Non-pigmented ciliary epithelial cell (primary cell): ENCODE measurements at regions not wholly inside any gene's neighbourhood (a gene's known extent, or its start where the extent isn't known, plus 50 kb on each side); places are given as distances from the start of the nearest gene placed in this dataset.

Experiments
- DNase-seq: peaks from one replicate; pipeline ENCODE4 v3.0.0-alpha.2; 2010; ENCODE audit warnings: low read depth

DNA sequence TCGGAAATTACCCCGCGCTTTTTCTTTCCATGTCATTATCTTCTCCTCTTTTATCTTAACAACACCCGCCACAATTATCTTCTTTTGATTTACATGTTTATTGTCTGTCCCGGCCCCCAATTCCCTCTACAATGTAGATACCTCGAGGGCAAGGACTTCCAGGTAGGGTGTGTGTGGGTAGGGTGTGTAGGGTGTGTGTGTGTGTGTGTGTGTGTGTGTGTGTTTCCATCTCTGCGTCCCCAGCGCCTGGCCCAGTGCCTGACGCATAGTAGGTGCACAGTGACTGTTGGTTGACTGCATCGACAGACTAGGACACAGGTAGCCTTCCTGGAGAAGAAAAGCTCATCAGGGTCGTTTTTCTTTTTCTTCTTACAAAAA, 103.1 kb downstream of the UCHL1 start:
- no peak for DNase-seq

DNA sequence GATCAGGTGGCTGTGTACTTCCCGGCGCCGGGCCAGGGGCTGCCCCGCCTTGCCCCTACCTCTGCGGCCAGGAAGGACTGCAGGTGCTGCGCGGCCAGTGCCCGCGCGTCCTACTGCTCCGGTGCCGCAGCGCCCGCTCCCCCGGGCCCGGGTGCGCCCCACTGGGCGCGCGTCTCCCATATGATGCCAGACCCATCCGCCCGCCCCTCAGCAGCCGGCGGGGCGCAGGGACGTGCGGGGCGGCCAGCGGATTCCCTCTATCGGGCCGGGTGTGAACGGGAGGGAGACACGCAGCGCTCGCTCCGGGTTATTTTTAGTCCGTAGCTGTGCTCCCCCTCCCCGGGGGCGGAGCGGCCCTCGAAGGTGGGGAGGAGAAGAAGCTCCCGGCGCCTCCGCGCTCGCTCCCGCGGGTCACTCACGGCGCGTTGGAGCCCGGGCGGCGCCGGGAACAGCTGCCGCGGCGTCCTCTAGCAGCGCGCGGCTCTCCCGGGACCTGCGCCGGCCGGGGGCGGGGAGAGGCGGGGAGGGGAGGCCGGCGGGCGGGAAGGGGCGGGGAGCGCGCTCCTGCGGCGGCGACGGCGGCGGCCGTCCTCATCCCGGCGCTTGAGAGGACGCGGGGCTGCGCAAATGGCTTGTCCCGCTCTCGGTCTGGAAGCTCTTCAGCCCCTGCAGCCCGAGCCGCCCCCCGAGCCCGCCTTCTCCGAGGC, 103.6 kb downstream of the UCHL1 start:
- DNase-seq: no peak

DNA sequence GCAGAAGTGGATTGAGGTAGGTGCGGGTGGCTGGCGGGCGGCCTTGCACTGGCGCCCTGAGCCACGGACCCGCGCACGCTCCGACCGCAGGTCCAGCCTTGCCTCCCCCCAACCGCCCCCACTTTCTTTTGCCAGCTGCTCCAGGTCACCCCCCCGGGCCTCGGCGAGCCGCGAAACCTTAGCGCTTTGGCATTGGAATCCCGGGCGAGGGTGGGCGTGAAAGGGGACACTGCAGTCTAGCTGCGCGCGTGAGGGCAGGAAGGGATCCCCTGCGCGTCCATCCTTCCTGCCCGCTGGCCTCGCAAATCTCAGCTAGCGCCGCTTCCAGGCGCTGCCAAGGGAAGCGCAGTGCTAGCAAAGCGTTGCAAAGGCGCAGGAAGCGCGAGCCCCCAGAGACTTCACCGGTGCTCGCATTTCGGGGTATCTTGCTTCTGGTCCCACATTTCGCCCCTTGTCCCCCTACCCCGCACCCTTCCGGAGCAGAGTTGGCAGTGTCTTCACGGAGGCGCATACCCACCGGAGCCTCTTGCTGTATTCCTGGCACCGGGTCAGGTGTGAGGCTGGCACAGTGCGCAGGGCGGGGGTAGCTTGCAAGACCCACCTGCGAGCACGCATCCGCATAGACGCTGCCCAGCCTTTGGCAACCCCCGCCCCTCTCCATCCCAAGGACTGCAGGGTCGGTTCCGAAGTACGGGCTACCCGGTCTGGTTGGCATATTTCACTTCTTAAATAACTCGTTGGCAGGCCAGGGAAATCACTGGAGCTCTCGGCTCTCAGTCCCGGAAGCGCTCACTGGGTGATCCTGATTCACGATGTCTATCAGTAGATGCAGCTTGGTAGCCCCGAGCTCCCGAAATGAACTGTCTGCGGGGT, 104.4 kb downstream of the UCHL1 start:
- DNase-seq: no peak

DNA sequence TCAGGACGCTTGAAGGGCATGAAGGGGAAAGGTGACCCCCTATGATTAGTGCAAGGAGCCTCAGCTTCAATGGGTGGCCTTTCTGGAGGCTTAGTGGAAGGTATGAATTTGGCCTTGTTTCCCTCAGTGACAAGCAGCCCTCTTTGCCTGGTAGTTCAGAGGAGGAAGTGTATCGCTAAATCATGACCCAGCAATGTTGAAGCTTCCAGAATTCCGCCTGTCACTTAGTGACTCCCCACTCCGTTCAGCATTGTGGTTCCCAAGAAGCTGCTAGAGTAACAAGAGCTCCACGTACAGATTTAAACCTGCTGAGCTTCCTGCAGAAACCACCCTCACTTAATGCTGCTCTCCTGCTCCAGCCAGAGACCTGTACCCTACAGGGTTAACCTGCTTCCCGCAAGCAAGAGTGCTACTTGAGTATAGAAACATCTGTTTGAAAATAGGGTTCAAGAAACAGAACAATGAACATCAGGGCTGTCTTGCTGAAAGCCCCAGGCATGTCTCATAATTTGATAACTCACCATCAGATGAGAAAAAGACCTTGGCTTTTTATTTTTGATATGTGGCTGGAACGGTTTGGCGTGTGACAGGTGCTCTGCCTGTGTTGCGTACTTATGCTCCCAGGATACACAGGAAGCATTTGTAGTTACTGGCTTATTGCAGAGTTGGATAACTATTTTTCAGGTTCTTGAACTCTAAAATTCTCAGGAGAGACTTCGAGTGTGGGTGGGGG, 105.2 kb downstream of the UCHL1 start:
- DNase-seq: no peak

DNA sequence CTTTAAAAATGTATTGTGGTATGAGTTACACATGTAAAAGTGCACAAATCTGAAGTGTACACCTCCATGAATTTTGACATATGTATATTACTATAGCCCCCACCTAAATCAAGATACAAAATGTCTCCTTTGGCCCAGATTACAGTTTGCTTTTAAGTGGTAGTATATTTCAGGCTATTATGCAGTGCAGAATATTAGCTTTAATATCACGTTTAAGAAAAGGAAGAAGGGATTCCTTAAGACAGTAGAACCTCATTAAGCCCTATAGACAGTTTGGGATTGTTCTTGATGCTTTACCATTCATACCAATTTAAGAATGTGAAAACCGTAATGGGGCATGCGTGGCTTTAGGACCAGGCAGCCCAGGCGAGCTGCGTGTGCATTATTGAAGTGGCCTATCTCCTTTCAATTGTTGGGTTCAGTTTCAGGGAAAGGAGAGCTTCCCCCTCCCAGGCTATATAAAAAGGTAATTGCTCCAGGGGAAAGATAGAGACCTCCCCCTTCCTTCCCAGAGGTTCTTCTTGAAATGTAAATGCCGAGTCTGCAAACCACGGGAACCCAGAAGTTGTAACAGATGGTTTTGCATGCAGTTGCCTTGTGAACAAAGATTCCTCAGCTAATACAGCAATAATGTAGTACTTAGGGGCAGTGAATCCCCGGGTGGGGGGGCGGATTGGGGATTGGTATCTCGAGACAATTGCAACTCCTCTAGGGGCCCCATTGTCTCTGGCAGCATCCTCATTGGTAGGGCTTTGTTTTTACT, 106.1 kb downstream of the UCHL1 start:
- no peak for DNase-seq

DNA sequence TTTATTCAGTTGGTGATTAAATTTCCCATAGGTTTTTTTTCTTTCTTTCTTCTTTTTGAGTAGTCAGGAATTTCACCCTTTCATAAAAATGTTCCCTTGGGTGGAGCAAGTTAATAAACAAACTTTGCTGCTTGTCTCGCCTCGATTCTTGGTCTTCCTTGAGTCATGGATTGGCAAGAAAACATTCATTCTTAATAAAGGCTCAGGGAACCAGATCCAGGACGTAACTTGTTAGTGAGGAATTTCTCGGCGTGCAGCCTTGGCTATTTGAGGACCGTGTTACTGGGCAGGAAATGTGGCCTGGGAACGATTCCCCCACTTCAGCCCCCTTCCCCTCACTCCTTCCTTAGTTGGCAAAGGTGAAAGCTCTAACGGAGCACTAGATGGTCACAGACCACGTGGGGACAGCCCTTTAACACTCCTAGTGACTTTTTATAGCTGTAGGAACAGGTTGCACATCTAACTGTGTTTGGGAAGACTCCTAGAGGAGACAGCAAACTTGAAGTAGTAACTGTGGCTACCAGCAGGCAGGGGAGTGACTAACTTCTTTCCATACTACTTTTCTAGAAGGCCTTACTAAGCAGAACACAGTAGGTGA, 106.8 kb downstream of the UCHL1 start:
- DNase-seq: no peak

DNA sequence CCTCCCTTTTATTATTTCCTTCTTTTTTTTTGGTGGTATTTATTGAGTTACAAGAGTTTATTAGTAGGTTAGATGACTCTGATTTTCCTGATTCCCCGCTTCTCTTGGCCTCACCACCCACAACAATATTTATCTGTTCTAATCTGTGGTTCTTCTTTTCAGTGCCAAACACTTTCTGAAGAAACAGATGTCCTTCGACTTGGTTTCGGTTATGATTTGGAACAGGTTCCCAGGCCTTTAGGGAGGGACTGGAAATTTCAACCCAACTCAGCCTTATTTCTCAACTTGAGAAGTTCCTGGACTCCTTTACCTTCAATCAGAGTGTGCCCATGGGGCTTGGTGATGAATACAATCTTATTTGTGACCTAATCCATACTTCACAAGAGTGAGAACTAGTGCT, 108.1 kb downstream of the UCHL1 start:
- no peak for DNase-seq

DNA sequence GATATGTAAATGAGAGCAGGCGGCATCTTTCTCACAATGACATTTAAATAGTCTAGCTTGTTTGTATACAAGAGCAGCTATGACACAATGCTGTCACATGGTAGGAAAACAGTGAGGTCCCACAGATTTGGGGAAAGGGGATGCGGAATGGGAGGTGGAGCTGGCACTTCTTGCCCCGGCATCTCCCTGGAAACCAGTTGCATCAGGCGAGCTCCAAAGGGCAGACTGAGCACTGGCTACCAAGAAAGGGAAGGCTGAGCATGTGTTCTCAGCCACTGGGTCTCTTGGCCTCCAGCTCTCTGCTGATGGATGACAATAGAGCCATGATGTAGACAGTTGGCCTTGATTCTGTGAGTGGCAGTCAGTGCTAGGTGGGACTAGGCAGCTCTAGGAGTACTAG, 109.0 kb downstream of the UCHL1 start:
- DNase-seq: no peak

DNA sequence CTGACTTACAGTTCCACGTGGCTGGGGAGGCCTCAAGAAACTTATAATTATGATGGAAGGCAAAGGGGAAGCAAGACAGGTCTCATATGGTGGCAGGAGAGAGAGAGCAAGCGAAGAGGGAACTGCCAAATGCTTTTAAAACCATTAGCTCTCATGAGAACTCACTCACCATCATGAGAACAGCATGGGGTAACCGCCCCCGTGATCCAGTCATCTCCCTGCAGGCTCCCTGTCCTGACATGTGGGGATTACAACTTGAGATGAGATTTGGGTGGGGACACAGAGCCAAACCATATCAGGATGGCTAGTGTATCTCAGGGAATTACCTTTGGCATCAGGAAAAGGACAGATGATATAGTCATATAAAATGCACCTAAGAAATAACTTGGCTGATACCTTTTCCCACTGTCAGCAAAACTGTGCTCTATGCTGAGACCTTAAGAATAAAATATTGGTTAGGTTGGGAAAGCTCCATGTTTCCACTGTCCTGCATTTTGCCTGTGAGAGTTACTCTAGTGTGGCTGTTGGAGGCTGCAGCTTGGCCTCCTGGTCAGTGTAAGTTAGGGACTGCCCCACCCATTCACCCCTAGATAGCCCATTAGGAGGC, 110.3 kb downstream of the UCHL1 start:
- DNase-seq: no peak

DNA sequence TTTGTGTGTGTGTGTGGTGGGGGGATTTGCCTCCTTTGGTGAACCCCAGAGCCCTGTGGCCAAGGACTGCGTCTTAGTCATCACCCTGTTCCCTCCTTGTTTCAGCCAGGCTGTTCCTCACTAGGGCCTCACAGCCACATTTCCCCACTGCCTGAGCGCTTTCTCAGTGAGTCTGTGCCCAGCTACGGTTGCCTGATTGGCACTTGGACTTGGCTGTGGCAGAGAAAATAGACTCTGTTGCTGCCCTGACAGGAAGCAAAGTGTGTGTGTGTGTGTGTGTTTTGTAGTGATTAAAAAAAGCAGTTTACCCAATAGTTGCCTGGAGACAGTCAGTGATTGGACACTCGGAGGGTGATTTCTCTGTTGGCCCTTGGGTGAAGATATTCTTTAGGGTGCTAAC, 113.0 kb downstream of the UCHL1 start:
- DNase-seq: no peak

DNA sequence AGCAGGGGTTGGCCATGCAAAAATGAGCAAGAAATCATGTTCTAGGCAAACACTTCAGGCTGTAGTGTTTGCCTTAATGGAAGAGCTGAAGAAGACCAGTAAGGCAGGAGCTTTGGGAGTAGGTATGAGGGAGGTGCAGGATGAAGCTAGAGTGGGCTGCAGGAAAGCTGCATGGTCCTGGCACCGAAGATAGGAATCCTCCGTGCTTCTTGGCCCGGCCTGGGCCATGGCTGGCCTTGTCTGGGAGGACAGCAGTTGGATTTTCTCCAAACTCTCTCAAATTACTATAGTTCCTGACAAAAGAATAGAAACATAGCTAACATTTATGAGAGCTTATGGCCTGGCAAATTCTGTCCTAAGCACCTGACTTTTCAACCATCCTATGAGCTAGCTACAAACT, 116.5 kb downstream of the UCHL1 start:
- DNase-seq: no peak

DNA sequence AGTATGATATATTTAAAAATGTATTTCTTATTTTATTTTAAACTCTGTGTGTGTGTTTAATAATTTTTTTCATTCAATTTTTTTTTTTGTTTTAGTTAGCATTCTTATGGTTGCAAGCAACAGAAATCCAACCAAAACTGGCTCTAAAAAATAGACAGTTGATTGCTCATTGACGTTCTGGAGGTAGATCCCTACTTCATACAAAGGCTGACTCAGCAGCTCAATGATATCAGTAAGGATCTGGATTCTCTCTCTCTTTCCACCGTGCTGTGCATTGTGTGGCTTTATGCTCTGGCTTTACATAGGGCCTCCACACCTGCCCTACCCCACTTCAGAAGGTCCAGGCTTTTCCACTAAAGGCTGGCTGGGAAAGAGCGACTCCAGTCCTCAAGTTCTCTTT, 117.8 kb downstream of the UCHL1 start:
- DNase-seq: no peak

DNA sequence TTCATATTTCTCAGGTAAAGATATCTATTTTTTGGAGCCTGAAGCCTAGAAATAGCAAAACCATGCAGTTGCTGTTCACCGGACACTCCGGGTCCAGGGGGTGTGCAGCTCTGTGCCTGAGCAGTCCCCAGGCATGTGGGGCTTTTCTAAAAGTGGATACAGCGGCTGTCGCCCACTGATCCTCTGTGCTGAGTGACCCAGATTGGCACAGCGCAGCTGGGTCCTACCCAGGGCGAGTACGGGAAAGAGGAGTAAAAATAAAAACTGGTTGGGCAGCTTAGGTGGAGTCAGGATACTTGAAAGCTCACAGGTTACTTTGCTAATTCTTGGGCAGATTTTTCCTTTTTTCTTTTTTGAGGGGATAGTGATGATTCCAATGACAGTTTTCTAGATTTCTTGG, 118.8 kb downstream of the UCHL1 start:
- DNase-seq: no peak

DNA sequence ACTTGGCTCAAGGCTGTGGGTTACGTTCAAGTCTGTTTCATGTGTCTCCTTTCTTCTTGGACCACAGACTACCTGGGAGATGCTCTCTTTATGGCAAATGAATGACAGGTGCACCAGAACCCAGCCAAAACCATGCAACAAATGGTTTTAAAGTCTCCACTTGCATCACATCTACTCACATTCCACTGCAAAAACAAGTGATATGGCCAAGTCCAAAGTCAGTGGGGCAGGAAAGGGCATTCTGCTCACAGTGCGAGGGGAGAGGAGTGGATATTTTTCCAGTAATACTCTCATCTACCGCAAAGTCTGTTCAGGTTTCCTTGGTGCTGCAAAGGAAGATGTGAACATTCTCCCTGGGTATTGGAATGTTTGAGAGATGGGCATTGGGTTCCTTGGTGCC, 120.5 kb downstream of the UCHL1 start:
- DNase-seq: no peak

DNA sequence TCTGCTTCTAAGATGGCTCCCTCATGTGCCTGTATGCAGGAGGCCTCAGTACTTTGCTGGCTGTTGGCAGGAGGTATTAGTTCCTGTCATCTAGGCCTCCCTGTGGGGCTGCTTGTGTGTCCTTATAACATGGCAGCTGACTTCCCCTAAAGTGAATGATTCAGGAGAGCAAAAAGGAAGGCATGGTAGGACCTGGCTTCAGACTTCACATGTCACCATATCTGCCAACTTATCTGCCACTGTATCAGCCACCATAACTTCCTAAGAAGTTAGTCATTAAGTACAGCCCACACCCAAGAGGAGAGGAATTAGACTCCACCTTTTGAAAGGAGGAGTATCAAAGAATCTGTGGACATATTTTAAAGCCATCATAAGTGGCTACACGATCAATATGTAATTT, 122.5 kb downstream of the UCHL1 start:
- no peak for DNase-seq

DNA sequence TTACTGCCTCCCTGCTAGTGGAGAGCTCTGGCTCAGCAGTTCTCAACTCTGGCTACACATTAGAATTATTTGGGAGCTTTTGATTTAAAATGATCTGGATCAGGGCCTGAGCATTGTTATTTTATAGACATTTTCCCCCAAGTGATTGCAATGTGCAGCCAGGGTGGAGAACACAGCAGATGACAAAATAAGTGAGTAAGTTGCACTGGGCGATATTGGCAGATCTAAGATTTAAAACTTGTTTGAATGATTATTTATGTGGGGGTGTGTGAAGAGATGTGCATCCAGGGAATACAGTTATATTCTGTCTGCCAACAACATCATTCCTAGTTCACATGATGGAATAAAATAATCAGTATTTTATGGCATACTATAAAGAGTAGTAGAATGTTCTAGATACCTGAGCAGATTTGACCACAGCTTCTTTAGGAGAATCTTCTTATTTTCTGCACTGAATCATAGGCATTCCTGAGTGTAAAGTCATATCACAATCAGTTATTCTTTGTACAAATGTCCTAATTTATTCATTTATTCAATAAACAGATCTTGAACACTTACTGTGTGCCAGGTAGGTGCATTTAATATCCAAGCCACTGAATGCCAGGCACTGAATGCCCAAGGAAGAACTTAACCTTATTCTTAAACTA, 123.9 kb downstream of the UCHL1 start:
- DNase-seq: no peak

DNA sequence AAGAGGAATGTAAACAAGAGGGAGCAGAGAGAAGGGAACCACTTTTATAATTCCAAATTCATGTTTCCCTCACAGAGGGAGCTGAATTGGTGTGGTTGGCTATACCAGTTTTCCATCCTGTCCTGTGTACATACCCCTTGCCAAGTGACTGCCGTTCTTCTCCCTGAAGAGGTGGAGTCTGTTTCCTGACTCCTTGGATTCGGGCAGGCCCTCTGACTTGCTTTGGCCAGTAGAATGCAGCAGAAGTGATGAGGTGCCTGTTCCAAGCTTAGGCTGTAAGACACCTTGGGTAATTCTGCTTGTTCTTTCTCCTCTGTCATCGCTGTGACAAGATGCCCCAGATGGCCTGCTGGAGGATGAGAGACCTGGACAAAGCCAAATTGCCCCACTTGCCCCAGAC, 124.7 kb downstream of the UCHL1 start:
- no peak for DNase-seq

DNA sequence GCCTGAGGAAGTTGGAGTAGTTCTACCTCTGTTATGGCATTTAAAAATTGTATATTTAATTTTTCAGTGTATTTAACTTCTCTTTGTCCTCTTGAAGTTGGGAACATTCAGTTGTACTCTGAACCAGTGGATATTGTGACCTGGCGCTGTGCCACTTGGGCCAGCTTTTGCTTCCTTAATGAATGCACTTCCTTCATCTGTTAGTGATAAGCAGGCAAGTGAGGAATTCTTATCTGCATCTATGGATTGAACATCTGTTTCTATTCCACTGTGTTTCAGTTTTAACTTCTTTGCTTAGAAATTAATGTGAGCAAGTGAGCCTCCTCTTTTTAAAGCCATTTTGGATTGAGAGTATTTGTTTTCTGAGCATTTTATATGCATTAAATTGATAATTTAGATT, 128.3 kb downstream of the UCHL1 start:
- no peak for DNase-seq

DNA sequence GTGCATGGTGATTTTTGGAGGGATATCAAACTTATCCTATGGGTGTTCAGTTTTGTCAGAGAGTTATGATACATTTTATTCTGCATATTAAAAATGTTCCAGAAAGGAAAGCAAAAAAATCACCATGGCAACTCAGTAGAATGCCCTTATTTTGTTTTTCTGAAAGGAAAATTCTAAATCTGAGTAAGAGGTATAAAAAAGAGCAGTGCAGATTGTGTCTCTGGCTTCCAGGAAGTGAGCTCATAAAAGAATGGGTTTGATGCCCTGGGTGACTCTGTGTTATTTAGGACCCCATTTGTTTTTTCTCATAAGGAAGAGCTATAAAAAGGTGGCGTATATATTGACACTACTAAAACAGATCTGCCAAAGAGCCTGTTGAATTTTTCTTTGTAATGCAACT, 128.8 kb downstream of the UCHL1 start:
- no peak for DNase-seq

DNA sequence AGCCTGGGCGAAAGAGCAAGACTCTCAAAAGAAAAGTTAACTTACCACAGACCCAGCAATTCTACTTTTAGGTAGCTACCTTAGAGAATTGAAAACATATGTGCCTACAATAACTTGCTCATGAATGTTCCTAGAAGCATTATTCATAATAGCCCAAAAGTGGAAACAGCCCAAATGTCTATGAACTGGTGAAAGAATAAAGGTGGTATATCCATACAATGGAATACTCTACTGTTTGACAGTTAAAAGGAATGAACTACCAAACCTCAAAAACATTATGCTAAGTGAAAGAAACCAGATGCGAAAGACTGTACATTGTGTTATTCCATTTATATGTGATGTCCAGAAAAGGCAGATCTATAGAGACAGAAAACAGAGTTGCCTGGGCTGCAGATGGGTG, 131.4 kb downstream of the UCHL1 start:
- no peak for DNase-seq

DNA sequence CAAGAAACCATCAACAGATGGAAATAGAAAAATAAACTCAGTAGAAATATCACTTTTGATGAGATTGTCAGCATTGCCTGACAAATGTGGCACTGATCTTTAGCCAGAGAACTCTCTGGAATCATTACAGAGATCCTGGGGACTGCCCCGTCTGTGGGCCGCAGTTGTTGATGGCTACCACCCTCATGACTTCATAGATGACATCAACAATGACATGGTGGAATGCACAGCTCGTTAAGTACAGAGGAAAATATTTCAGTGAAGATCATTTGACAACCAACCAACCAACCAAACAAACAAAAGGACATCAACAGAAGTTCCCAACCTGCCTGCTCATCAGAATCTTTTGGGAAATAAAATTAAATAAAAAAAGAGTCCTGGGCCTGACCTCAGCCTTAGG, 132.6 kb downstream of the UCHL1 start:
- DNase-seq: no peak
